PFSK-1 (cell line): ENCODE measurements at regions not wholly inside any gene's neighbourhood (a gene's known extent, or its start where the extent isn't known, plus 50 kb on each side); places are given as distances from the start of the nearest gene placed in this dataset.

Experiments used
- POLR2AphosphoS5 ChIP-seq: IDR thresholded peaks from 2 replicates; pipeline ENCODE4 v1.6.1; 2012; ENCODE audit warnings: low read depth, mild to moderate bottlenecking, control low read depth, low read length, moderate library complexity
- REST ChIP-seq, 2 experiments: IDR thresholded peaks; 2 replicates each; pipeline versions ENCODE4 v1.6.1 to v1.8.0; 2011 to 2012; ENCODE audit warnings: low read depth in 2 of 2, low read length in 2 of 2, control low read depth in 1 of 2, inconsistent platforms in 1 of 2, mild to moderate bottlenecking in 1 of 2, moderate library complexity in 1 of 2; ENCODE audit not compliant: insufficient read depth in 1 of 2
- SIN3A ChIP-seq: IDR thresholded peaks from 2 replicates; pipeline ENCODE4 v1.6.1; 2012; ENCODE audit warnings: mild to moderate bottlenecking, low read length, moderate library complexity, borderline replicate concordance; ENCODE audit not compliant: insufficient read depth
- TAF1 ChIP-seq: IDR thresholded peaks from 2 replicates; pipeline ENCODE4 v1.6.1; 2012; ENCODE audit warnings: low read length, control low read depth, borderline replicate concordance; ENCODE audit not compliant: insufficient read depth

- no peak for TF ChIP-seq POLR2AphosphoS5
- TF ChIP-seq TAF1: no peak
- TF ChIP-seq SIN3A: no peak
- no peak for TF ChIP-seq REST (IDR thresholded peaks at IDR 0.05; ENCODE audit: insufficient read depth in 1 of 2, low read depth in 2 of 2, low read length in 2 of 2)
Observed at GRCh38 chr2:883803-884748, 66.6 kb upstream of the SNTG2 start.
